NCI-H748 (cell line): ENCODE measurements at regions not wholly inside any gene's neighbourhood (a gene's known extent, or its start where the extent isn't known, plus 50 kb on each side); places are given as distances from the start of the nearest gene placed in this dataset.
A peak's percentile ranks its signal among the peaks of the same experiment; 100 is the strongest.

Experiments used
- DNase-seq: peaks from one replicate; lab custom pipeline; 2025; ENCODE audit not compliant: unreplicated experiment; lab: John Stamatoyannopoulos, UW

GRCh38 chr10:94180576-94180975, 182.2 kb downstream of the NOC3L start:
- DNase-seq, result no peak

DNA sequence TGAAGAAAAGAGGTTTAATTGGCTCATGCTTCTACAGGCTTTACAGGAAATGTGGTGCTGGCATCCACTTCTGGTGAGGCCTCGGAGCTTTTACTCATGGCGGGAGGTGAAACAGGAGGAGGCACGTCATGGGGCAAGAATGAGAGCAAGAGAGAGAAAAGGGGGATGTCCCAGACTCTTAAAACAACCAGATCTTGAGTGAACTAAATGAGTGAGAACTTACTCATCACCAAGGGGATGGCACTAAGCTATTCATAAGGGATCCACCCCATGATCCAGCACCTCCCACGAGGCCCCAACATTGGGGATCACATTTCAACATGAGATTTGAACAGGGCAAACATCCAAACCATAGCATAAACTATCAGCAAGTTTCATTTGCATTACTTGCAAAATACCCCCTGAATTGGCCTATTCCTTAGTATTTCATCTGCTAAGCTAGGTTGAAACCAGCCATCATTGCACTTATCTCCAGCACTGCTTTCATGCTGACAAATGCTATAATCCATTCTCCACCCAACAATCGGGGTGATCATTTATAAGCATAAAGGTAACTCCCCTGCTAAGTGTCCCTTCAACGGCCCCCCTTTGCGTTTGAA, 179.0 kb downstream of the NOC3L start:
- DNase-seq, result no peak

GRCh38 chr10:94186722-94187121, 176.0 kb downstream of the NOC3L start:
- peak; percentile 25 for DNase-seq

DNA sequence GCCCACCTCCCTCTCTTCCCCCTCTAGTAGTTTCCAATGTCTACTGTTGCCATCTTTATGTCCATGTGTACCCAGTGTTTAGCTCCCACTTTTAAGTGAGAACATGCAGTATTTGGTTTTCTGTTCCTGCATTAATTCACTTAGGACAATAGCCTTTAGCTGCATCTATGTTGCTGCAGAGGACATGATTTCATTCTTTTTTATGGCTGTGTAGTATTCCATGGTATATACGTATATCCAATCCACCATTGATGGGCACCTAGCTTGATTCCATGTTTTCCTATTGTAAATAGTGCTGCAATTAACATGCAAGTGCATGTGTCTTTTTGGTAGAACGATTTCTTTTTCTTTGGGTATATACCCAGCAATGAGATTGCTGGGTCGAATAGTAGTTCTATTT, 170.4 kb downstream of the NOC3L start:
- DNase-seq, result no peak

DNA sequence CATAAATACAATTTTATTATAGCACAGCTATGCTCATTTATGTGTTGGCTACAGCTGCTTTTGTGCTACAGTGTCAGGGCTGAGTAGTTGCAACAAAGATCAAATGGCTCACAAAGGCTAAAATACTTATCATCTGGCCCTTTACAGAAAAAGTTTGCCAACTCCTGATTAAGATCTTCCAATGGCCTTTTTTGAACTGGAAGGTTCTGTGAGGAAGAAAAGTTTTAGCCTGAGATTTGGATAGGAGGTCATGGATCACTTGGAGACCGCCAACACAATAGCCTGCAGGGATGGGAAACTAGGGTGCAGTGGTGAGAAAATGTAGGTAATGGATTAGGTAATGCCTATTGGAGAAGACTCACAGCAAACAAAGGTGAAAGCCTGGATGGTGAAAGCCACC, 169.8 kb downstream of the NOC3L start:
- DNase-seq, result no peak

- no peak for DNase-seq
Observed at GRCh38 chr10:94193466-94193924, 169.2 kb downstream of the NOC3L start.

DNA sequence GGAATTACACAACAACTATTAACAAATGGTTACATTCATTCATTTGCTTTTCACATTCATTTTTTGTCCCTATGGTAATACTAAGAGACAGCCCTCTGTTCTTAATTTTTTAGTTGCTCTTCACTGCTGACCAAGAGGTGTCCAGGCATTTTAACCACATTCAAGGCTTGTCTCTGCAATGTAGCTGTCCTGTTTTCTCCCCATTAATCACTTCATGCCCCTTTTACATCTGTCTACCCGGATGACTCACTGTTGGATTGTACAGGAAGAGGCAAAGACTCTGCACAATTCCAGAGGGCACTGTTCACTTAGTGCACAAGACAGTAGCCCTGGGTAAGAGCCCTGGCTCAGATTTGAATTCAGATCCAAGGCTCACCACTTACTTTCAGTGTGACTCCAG, 168.5 kb downstream of the NOC3L start:
- no peak for DNase-seq

- no peak for DNase-seq
Observed at GRCh38 chr10:94197241-94197640, 165.5 kb downstream of the NOC3L start.

DNA sequence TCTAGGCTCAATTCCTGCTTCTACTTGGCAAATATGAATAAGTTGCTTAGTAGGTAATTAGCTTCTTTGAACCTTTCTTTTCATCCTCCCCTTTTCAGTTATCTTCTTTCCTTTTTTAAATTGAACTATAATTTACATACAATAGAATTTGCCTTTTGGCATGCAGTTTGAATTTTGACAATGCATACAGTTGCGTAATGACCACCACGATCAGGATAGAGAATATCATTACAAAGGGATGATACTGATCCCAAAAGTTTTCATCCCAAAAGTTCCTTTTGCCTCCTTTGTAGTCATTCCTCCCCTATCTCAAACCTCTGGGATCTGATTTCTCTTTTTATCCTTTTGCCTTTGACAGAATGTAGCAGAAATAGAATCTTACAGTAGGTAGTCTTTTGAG, 164.4 kb downstream of the NOC3L start:
- no peak for DNase-seq

GRCh38 chr10:94199565-94199964, 163.2 kb downstream of the NOC3L start:
- no peak for DNase-seq

DNA sequence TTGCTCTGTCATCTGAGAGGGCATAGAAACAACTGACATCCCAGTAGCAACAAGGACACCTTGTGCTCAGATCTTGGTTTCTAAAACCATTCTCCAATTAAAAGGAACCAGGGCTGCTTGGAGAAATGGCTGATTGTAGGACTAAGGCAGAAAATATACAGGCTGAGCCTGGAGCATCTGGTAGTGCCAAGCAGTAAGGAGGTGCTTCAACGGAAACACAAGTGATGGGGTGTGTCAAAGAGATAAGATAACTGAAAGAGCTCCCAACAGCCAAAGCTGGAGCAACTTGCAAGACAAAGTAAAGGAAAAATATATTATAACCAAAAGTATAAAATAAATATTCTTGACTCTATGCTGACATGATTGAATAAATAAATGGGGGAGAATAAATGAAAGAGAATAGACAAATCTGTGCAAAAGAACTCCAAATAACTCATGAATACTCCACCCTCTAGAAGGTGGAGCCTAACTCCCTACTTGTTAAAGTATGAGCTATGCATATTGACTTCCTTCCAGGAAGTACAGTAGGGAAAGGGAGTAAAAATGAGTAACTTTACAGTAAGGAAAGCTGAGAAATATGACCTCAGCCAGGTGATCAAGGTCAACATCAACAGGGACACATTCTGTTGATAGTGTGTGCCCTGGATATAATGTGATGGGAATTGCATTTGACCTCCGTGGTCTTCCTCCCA, 162.4 kb downstream of the NOC3L start:
- DNase-seq, result no peak

DNA sequence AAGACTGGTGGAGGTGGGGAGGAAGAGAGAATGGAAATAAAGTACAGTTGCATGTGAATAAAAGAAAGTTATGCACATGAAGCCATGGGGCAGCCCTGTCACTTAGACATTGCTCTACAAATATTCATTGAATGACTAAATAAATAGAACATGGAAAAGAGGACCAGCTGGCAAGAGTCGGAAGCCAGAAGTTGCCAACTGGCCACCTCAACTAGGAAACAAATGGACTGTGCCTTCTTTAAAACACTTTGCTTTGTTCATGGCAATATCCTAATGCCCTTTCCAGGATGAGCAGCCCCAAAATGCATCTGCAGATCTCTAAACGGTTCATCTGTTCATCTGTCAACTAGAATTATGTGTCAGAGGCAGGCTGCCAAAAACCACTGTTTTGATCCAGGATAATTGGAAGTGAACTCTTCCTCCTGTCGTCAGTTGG, 157.3 kb downstream of the NOC3L start:
- no peak for DNase-seq

GRCh38 chr10:94206176-94206575, 156.6 kb downstream of the NOC3L start:
- DNase-seq, result no peak

GRCh38 chr10:94208315-94208714, 154.4 kb downstream of the NOC3L start:
- DNase-seq, result no peak

DNA sequence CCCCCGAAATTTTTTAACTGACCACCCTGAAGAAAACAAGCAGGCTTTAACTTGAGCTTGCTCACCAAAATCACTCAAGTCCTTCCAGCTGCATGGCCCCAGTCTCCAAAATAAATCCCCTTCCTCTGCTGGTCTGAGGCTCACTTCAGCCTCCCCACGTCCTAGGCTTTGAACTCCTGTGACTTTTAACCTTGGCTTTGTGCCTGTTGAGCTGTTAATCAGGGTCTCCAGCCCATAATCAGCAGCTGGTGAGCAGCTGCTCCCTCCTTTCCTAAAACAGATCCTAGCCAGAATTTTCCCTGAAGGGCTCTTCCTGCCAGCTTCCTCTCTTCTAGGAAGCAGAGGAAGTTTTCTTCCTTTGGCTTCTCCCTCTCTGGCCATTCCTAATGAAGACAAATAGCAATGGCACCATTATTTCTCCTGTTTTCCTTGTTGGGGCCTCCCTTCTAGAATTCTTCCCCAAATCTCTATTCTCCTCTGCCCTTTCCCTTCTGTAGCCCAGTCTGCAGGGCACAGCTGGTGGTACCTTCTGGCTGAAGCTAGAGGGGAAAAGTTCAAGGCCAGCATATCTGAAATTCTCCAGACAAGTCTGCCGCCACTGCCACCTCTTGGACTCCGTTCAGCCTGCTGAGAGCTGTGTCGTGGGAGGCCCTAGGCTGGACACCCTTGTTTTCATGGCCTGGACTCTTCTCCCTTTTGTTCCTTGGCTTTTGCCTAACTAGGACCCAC, 152.1 kb downstream of the NOC3L start:
- DNase-seq, result no peak

DNA sequence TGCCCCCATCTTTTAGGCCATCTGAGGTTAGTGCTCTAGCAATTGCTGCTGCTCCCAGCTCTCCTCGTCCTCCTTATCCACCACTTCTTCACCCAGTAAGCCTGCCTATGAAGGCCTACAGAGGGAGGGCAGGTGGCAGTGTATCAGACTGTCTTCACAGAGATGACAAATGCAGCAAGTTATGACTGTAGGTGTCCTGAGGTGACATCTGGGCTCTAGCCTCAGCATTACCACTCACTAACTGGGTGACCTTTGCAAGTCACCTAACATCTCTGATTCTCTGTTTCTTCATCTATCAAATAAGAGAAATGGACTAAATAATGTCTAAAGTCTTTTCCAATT, 151.6 kb downstream of the NOC3L start:
- no peak for DNase-seq

- DNase-seq, result no peak
Observed at GRCh38 chr10:94213001-94213530, 149.7 kb downstream of the NOC3L start.

DNA sequence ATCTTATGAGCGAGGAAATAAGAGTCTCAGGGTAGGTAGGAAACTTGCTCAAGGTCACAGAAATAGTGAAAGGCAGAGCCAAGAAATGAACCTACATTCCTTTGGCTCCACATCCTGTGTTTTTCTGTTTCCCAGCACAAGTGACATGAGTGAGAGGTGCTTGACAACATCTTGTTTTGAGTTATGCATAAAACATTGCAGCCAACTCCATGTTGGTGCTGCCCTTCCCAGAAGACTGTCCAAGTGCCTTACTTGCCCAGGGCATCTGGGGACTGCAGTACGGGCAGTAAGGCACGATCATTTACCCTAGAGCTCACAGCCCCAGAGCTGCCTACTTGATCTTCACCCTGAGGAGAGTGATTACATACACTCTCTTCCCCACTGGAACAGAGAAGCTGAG, 148.8 kb downstream of the NOC3L start:
- DNase-seq, result no peak

DNA sequence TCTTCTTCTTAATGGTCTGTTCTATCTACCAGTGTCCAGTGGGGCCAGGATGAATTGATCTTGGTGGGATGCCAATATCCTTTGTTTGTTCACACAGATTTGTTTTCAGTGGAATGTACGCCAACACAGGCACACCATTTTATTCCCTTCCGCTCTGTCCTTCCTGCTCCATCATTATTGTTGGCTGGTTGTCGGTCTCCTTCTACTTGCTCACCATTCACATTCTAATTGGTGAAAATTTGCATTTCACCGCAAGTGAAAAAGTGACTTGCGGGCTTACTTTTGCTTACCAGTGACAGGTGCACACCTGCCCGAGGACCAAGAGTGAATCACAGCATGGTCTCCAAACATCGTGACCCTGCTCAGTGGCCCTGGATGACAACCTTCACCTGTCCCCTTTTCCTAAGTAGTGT, 148.3 kb downstream of the NOC3L start:
- no peak for DNase-seq

DNA sequence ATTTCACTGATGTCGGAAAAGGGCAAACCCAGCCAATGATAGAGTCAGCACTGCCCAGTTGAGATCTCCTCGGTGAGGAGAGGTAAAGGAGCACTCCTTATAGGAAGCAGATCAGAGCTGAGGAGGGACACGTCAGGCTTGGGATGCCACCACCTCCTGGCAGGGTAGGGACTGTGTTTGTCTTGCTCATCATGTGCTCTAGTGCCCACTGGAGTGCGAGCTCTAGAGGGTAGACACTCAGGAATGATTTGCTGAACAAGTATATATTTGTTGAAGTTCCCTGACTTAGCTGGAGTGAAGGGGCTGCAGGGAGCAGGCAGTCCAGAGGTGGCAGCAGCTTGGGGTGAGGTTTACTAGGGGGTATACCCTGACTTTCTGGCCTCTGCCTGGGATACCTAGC, 146.5 kb downstream of the NOC3L start:
- no peak for DNase-seq

GRCh38 chr10:94217411-94217810, 145.3 kb downstream of the NOC3L start:
- DNase-seq, result no peak
